ENCODE measurements at regions not wholly inside any gene's neighbourhood (a gene's known extent, or its start where the extent isn't known, plus 50 kb on each side); places are given as distances from the start of the nearest gene placed in this dataset.
A peak's percentile ranks its signal among the peaks of the same experiment; 100 is the strongest.

DNA sequence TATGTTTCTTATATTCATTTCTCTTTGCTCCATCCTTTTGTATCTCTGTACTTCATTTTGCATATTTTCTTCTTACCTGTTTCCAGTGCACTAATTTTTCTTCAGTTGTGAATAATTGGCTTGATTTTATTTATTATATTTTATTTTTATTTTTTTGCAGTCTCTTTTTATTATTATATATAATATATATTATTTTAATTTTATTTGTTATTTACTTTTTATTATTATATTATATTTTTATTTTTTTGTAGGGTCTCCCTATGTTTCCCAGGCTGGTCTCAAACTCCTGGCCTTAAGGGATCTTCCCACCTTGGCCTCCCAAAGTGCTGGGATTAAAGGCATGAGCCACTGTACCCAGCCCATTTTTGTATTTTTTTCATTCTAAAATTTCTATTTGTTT is 213.1 kb upstream of the TSC22D2 start:
- POLR2A ChIA-PET: no interaction called here
- CTCF ChIA-PET: no interaction called here
- no peak for ATAC-seq (ENCODE audit: poor library complexity)
- intact Hi-C loops (cut with DNase I, micrococcal nuclease): no loop called here
- DNase-seq: no peak
- TF ChIP-seq, protein P1, sequence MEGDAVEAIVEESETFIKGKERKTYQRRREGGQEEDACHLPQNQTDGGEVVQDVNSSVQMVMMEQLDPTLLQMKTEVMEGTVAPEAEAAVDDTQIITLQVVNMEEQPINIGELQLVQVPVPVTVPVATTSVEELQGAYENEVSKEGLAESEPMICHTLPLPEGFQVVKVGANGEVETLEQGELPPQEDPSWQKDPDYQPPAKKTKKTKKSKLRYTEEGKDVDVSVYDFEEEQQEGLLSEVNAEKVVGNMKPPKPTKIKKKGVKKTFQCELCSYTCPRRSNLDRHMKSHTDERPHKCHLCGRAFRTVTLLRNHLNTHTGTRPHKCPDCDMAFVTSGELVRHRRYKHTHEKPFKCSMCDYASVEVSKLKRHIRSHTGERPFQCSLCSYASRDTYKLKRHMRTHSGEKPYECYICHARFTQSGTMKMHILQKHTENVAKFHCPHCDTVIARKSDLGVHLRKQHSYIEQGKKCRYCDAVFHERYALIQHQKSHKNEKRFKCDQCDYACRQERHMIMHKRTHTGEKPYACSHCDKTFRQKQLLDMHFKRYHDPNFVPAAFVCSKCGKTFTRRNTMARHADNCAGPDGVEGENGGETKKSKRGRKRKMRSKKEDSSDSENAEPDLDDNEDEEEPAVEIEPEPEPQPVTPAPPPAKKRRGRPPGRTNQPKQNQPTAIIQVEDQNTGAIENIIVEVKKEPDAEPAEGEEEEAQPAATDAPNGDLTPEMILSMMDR (IDR thresholded peaks at IDR 0.05): no peak
- no peaks in the 10 kb centered on the region for H3K4me1 ChIP-seq (ENCODE audit: insufficient read depth, low read length)
- no peak overlapping the region for H3K4me3 ChIP-seq (ENCODE audit: low read length)
- H3K9me3 ChIP-seq (ENCODE audit: control insufficient read depth in 1 of 2, insufficient read depth in 1 of 2, low read length in 2 of 2): no peaks in the 10 kb centered on the region
- H3K36me3 ChIP-seq (ENCODE audit: insufficient read depth, low read length): no peaks in the 10 kb centered on the region
- no peak overlapping the region for H3K27ac ChIP-seq (ENCODE audit: low read depth in 1 of 2, low read length in 2 of 2)
- Mint-ChIP-seq H3K9me3 (peaks cover under 1% of the 10 kb centered on the region), H3K4me3 (no peak overlapping the region), H3K27me3 (peaks cover 42% of the 10 kb centered on the region), H3K27ac (no peak overlapping the region), H3K36me3 (ENCODE audit: low read depth) (no peaks in the 10 kb centered on the region), H3K4me1 (ENCODE audit: low read depth) (no peaks in the 10 kb centered on the region)
- H3K27me3 ChIP-seq (ENCODE audit: control insufficient read depth in 1 of 2, insufficient read depth in 2 of 2, low read length in 2 of 2): peaks cover 0 to 18% of the 10 kb centered on the region in 2 experiments

DNA sequence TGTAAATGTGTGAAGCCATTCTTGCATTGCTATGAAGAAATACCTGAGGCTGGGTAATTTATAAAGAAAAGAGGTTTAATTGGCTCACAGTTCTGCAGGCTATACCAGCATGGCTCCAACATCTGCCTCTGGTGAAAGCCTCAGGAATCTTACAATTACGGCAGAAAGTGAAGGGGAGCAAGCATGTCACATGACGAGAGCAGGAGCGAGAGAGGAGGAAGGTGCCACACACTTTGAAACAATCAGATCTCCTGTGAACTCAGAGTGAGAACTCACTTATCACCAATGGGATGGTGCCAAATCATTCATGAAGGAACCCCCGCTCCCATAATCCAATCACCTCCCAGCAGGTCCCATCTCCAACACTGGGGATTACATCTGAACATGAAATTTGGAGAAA is 213.6 kb upstream of the TSC22D2 start:
- H3K9me3 ChIP-seq (ENCODE audit: control insufficient read depth in 1 of 2, insufficient read depth in 1 of 2, low read length in 2 of 2): no peaks in the 10 kb centered on the region
- H3K36me3 ChIP-seq (ENCODE audit: insufficient read depth, low read length): no peaks in the 10 kb centered on the region
- peaks cover 3% of the 10 kb centered on the region for H3K9me3 Mint-ChIP-seq
- H3K36me3 Mint-ChIP-seq (ENCODE audit: low read depth): no peaks in the 10 kb centered on the region
- POLR2A ChIA-PET: no interaction called here
- H3K27ac Mint-ChIP-seq: no peak overlapping the region
- no peaks in the 10 kb centered on the region for H3K4me1 Mint-ChIP-seq (ENCODE audit: low read depth)
- peaks cover 41% of the 10 kb centered on the region for H3K27me3 Mint-ChIP-seq
- no peak overlapping the region for H3K4me3 Mint-ChIP-seq
- CTCF ChIA-PET: no interaction called here
- H3K4me1 ChIP-seq (ENCODE audit: insufficient read depth, low read length): no peaks in the 10 kb centered on the region
- DNase-seq (no peak), ATAC-seq (ENCODE audit: poor library complexity) (no peak)
- TF ChIP-seq, protein P1 (IDR thresholded peaks at IDR 0.05): no peak
- H3K27me3 ChIP-seq (ENCODE audit: control insufficient read depth in 1 of 2, insufficient read depth in 2 of 2, low read length in 2 of 2): peaks cover 0 to 18% of the 10 kb centered on the region in 2 experiments
- H3K4me3 ChIP-seq (ENCODE audit: low read length): no peak overlapping the region
- H3K27ac ChIP-seq (ENCODE audit: low read depth in 1 of 2, low read length in 2 of 2): no peak overlapping the region
- intact Hi-C loops (cut with DNase I, micrococcal nuclease): no loop called here

DNA sequence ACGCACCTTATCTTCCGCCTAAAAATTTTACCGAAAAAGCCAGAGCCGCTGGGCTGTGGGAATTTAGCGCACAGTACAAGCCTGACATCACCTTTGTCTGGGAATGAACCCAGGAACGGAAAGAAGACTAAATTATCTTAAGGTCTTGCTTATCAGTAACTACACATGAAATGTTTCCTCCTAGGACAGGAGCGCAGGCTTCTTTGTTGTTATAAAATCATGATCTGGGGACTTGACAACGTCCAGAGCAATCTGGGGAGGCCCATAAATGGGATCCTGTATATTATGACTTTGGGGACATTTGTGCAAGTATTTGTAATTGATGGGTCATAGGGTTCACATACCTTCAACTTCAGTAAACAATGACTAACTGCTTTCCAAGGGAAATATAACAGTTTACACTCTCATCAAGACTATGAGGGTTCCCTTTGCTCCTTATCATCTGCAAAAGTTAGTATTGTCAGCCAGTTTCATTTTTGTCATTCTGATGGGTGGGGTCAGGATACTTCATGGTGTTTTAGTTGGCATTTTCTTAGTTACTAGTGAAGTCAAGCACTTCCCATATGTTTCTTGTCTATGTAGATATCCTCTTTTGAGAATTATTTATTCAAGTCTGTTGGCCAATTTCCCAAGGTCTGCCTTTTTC is 213.9 kb upstream of the PFN2 start:
- no peak overlapping the region for H3K27ac Mint-ChIP-seq
- intact Hi-C loops (cut with DNase I, micrococcal nuclease): loop anchor here (1.0 to 10.0 kb wide), 6 partner anchors 217 to 1062 kb away; no protein-coding TSS in a partner anchor
- H3K4me3 Mint-ChIP-seq: no peak overlapping the region
- POLR2A ChIA-PET: interaction anchor here (0.9 to 1.0 kb wide), 2 partner anchors 214 to 217 kb away, joined by 5 read pairs; partner anchors contain the start of gene PFN2
- H3K4me1 ChIP-seq (ENCODE audit: insufficient read depth, low read length): peaks cover 8% of the 10 kb centered on the region
- H3K36me3 ChIP-seq (ENCODE audit: insufficient read depth, low read length): no peaks in the 10 kb centered on the region
- DNase-seq (no peak), ATAC-seq (ENCODE audit: poor library complexity) (no peak)
- no peaks in the 10 kb centered on the region for H3K9me3 ChIP-seq (ENCODE audit: control insufficient read depth in 1 of 2, insufficient read depth in 1 of 2, low read length in 2 of 2)
- TF ChIP-seq, protein P1 (IDR thresholded peaks at IDR 0.05): peak; percentile 8
- H3K4me1 Mint-ChIP-seq (ENCODE audit: low read depth): no peaks in the 10 kb centered on the region
- no peak overlapping the region for H3K4me3 ChIP-seq (ENCODE audit: low read length)
- CTCF ChIA-PET: interaction anchor here (0.6 to 1.4 kb wide), 2 partner anchors 114 to 218 kb away, joined by 3 to 11 read pairs; no protein-coding TSS in a partner anchor
- no peaks in the 10 kb centered on the region for H3K9me3 Mint-ChIP-seq
- peaks cover 0 to 11% of the 10 kb centered on the region in 2 experiments for H3K27me3 ChIP-seq (ENCODE audit: control insufficient read depth in 1 of 2, insufficient read depth in 2 of 2, low read length in 2 of 2)
- no peaks in the 10 kb centered on the region for H3K36me3 Mint-ChIP-seq (ENCODE audit: low read depth)
- no peak overlapping the region for H3K27ac ChIP-seq (ENCODE audit: low read depth in 1 of 2, low read length in 2 of 2)
- H3K27me3 Mint-ChIP-seq: peaks cover 26% of the 10 kb centered on the region
